MM.1S (cell line): ENCODE measurements at regions not wholly inside any gene's neighbourhood (a gene's known extent, or its start where the extent isn't known, plus 50 kb on each side); places are given as distances from the start of the nearest gene placed in this dataset.

ENCODE experiments used
- EZH2 ChIP-seq: fragments of 300-600 bp; sonication (generic); optimal IDR thresholded peaks from 2 replicates; pipeline ENCODE3; 2017; ENCODE audit warnings: low read depth, mild to moderate bottlenecking, antibody characterized with exemption, low read length, mixed read lengths
- EZH2phosphoT487 ChIP-seq: fragments of 300-600 bp; sonication (generic); IDR thresholded peaks from 2 replicates; pipeline ENCODE4 v1.6.1; 2018; ENCODE audit warnings: antibody characterized with exemption, low read length
- TF ChIP-seq, protein P1 (sequence below): fragments of 300-600 bp; sonication (generic); IDR thresholded peaks from 2 replicates; pipeline ENCODE4 v1.5.1; 2016; ENCODE audit warnings: antibody characterized with exemption, low read length, mixed read lengths

DNA sequence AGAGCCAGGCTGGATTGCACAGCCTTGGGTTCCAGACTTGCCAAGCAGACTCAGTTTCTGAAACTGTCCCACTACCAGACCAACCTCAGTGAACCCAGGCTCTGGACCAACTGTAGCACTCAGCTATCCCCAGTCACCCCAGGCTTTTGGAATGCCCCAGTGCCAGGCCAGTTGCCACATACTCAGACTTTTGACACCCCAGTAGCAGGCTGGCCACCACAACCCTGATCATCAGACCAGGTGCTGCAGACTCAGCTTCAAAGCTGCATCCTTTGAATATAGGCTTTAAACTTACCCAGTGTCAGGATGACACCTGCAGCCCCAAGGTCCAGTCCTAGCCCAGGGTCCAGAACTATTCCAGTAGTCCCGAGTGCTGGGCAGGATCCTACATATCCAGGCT is 1389.9 kb downstream of the ARAP2 start:
- TF ChIP-seq, protein P1, sequence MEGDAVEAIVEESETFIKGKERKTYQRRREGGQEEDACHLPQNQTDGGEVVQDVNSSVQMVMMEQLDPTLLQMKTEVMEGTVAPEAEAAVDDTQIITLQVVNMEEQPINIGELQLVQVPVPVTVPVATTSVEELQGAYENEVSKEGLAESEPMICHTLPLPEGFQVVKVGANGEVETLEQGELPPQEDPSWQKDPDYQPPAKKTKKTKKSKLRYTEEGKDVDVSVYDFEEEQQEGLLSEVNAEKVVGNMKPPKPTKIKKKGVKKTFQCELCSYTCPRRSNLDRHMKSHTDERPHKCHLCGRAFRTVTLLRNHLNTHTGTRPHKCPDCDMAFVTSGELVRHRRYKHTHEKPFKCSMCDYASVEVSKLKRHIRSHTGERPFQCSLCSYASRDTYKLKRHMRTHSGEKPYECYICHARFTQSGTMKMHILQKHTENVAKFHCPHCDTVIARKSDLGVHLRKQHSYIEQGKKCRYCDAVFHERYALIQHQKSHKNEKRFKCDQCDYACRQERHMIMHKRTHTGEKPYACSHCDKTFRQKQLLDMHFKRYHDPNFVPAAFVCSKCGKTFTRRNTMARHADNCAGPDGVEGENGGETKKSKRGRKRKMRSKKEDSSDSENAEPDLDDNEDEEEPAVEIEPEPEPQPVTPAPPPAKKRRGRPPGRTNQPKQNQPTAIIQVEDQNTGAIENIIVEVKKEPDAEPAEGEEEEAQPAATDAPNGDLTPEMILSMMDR: no peak
- TF ChIP-seq EZH2 (no peak), EZH2phosphoT487 (no peak)
